ENCODE measurements at regions not wholly inside any gene's neighbourhood (a gene's known extent, or its start where the extent isn't known, plus 50 kb on each side); places are given as distances from the start of the nearest gene placed in this dataset.

DNA sequence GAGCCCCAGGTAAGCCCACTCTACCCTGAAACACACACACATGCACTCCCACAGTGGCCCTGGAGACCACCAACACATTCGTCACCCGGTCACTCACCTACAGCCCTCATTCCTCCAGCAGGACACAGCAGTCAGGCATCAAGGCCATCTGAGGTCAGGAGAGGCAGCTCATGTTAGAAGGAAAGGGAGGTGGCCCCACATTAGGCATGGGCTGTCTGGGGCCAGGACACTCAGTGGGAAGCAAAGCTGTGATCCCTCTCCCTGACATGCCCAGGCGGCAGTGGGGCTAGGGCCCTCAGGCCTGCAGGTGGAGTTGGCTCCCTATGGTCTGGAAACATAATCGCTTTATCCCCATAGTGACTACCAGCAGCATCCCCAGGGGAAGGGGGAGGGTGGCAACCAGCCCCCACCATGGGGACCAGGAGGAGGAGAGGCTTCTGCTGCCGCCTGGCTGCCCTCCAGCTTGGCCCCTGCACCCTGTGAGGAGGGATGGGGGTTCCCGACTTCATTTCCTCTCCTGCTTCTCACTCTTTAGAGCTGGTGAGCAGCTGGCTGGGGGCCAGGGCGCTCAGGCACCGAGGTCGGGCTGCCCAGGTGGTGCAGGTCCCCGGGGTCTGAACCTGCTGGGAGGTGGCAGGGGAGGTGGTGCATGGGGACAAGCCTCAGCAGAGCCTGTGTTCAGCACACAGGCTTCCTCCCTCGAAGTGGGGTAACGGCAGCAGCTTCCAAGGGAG lies 76.6 kb upstream of the CST7 start:
- peak; percentile 49 for DNase-seq

DNA sequence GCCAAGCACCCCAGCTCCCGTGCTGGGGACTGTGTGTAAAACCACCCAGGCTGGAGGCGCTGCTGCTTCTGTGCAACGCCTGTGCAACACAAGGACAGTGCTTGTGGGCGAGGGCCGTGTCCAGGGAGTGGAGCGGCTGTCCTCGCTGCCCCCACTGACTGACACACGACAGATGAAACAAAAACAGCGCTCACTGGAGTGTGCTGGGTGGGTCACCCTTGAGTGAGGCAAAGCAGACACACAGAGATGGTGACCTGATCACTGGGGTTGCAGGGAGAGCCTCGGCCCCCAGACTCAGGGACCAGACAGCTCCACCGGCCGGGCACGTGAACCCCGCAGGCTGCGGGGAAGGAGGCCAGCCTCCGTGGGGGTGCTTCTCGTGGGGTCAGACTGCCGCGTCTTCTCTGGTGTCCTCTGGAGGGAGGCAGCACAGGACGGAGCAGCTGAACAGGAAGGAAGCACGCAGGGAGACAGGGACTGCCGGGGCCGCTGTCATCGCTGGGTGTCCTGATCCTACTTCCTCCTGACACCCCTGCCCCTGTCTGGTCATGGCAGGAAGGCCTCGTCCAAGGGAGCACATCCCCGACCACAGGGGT lies 75.9 kb upstream of the CST7 start:
- DNase-seq = no peak

DNA sequence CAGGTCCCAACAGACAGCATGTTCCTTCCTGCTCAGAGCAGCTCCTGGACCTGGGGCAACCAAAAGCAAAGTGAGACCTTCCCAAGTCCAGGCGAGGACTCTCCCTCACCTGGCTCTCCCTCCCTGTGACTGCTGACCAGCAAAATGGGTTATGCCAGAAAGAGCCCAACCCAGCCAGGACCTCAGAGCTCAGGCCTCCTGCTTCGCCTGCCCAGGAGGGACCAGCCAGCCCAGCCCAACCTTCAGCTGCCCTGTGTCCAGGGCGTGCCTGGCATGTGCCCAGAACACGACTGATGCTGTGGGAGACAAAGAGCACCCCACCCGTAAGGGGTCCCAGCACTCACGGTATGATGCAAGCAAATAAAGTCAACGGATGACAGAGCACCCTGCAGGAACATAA lies 74.0 kb upstream of the CST7 start:
- no peak for DNase-seq

DNA sequence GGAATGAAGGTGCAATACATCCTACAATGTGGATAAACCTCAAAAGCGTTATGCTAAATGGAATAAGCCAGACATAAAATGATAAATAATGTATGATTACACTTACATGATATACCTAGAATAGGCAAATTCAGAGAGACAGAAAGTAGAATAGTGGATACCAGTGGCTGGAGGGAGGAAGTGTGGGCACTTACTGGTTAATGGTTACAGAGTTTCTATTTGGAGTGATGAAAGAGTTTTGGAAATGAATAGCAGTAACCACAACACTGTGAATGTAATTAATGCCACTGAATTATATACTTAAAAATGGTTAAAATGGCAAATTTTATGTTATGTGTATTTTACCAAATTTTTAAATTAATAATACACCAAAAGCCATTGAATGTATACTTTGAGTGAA lies 71.4 kb upstream of the CST7 start:
- DNase-seq = no peak

DNA sequence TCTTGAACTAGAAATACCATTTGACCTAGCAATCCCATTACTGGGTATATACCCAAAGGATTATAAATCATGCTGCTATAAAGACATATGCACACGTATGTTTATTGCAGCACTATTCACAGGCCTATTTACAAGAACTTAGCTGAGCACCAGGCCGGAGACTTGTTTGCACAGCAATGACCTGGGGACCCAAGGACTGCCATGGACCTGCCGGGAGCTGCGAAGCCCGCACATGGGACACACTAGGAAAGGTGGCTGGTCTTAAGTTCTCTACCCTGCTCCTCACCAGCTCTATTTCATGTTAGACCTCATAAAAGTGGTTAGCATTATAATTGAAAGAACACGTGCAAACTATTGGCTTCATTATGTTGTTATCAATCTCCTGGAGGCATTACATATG lies 70.4 kb upstream of the CST7 start:
- DNase-seq = no peak

DNA sequence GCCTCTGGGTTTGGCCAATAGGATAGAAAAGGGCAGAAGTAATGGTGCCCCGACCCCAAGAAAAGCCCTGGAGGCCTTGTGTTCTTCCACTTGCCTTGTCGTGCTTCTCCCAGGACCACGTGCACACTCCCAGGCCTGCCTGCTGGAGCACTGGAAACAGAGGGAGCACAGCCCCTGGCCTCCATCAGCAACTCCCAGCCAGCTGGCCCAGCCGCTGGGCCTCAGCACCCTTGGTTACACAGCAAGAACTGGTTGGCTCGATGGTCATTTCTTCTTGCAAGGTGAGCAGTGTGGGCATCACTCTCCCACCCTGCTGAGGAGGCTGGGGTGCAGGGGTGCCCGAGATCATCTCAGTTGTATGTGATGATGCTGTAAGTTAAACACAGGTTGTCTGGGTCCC lies 69.2 kb upstream of the CST7 start:
- no peak for DNase-seq

DNA sequence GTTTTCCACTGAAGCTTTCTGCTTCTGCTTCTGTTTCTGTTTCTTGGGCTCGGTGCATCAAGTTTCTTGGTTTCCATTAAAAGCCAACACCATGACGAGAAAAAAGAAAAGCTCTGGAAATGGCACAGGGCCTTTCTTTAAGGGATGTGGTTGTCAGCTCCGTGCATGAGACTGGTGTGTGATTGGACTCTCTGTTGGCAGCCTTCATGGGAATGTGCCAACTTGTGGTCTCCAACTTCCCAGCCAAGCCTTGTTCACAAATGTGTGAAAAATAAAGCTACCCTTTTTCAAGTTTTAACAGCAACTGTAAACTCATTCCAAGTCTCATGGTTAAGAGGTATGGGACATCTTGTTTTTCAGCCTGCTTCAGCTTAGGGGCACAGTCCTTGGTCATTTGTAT lies 68.7 kb upstream of the CST7 start:
- DNase-seq = no peak

DNA sequence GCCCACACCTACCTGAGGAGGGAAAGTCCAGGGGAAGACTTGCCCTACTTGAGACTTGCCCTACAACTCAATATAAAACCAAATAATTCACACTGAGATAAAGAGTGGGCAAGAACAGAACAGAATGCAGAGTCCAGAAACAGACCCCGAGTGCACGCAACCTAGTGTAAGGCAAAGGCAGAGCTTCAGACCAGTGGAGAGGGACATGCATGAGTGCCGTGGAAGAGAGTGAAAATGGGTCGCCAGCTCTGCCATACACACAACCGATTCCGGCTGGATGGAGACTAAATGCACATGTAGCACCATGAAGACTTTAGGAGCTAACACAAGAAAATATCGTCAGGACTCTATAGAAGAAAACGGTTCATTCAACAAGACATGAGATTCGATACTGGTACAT lies 58.8 kb upstream of the CST7 start:
- no peak for DNase-seq

DNA sequence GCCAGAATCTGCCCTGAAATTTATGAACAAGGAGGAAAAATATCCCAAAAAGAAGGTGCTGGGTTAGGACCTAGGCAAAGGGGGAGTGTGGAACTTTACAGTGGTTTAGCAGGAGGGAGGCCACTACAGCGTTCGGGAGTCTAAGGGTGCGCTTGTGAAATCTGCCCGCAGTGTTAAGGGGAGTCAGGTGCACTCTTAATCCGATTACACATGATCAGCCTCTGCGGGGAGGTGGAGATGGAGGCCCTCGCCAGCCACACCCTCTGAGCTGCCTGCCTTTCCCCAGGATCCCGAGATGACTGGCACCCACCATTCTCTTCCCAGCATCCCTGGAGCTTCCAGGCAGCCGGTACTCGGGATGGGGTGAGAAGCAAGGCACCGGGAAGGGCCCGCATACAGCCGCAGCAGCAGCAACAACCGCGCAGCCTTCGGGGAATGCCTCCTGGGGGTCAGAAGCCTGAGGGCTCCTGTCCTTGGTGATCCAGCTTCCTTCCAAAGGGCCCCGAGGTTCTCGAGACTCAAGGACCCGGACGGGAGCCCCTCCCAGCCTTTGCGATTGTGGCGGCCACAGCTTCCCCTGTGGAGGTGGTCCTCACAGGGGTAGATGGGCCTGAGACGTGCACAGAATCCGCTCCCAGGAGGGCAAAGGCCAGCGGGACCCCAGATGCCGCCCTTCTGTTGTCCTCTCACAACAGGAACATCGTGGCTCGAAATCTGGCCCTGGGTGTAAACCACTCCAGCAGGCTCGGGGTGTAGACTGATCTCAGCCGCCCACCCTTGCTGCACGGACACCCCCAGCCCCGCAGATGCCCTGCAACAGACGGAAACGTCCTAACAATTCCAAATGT lies 57.3 kb upstream of the CST7 start:
- no peak for DNase-seq

DNA sequence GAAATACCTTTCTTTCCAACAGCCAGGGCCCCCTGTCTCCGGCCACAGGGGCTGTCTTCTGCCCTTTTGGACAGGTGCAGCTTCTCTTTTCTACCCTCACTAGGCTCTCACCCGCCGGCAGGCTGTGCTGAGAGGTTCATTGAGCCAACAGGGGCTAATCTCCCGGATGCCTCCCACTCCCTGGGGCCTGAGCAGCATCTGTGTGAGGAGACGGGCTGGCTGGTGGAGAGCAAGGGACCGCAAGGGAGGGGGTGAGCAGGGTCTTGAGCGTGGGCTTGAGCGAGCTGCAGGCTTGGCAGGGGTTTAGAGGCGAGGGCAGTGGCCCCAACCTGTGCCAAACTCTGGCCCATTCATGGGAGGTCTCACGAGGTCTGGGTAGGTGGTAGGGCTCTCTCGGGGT lies 56.5 kb upstream of the CST7 start:
- no peak for DNase-seq

DNA sequence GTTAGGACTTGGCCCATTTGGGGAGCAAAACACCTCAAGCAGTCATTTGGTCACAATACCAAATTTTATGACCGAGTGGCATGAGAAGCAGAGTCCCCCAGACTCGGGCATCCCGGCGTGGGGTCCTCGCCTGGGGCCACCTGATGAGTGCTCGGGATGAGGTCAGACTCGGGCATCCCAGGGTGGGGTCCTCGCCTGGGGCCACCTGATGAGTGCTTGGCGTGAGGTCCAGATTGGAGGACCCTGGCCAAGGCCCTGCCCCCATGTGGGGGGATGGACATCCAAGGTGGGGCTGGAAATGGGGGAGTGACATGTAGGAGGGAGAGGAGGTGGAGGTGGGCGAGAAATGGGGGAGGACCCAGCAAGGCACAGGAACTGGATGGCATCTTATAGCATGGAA lies 56.1 kb upstream of the CST7 start:
- DNase-seq = no peak

DNA sequence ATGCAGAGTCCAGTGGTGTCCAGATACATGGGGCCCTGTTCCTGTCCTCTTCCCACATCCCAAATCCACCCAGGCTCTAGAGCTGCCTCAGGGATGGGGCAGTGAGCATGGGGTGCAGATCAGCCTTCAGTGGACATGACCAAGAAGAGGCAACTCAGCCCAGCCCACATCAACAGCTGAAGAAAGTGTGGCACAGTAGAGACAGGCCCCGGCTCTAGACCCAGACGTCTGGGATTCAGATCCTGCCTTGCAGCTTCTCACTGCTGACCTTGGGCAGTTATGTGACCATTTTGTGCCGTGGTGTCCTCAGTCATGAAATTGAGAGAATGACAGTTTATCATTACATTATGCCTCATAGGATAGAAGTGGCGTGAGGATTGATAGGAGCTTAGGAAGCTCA lies 54.6 kb upstream of the CST7 start:
- DNase-seq = no peak

DNA sequence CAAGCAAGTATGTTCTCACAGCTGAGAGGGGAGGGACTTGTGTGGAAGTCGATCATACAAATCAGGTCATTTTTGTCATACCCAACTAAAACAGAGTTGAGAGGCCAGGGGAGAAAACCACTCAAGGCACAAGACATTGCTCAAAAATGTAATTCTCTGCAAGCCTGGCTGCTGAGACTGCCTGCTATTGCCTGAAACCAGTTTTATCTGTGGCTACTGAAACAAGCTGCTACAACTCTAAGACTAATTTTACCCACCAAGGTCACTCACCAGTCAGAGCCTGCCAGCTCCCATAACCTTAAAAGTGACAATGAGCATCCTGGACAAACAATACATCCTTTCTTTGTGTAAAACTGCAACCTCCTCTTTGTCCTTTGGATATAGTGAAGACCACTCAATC lies 54.1 kb upstream of the CST7 start:
- no peak for DNase-seq

DNA sequence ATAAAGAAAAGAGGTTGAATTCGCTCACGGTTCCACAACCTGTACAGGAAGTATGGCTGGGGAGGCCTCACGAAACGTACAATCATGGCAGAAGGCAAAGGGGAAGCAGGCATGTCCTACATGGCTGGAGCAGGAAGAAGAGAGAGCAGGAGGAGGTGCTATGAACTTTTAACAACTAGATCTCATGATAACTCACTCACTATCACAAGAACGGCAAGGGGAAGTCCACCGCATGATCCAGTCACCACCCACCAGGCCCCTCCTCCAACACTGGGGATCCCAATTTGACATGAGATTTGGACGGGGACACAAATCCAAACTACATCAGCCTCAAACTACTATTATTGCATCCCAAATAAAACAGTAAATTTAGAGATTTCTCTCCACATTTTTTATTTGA lies 53.6 kb upstream of the CST7 start:
- no peak for DNase-seq

DNA sequence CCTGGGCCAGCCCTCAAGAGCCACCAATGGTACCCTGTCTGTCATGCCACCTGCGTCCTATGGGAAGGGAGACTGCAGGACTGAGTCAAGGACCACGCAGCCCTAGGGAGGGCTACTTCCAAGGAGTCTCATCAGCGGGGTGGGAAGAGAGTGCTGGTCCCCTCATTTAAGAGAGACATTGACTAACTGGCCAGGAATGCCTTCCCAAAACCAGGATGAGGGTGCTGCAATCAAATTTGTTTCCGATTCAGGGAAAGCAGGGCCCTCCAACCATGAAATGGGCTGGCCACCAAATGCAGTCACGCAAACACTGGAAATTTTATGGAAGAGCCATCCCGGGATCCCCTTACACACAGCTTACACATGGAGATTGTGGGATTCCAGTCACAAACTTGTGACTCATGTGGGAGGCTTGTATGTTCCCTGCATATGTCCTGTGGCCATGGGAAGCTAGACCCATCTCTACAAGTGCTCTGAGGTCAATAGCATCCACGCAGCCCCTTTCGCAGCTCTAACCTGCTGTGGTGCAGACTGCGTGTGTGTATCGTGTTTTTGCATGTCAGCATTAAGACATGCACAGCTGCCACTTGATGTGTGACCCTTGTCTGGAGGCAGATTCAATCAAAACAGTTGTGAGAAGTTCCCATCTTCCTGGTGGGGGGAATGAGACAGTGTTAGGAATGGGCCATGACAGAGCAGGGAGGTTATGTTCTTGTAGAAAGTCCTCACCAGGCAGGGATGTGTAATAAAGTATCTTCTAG lies 53.0 kb upstream of the CST7 start:
- DNase-seq = no peak

DNA sequence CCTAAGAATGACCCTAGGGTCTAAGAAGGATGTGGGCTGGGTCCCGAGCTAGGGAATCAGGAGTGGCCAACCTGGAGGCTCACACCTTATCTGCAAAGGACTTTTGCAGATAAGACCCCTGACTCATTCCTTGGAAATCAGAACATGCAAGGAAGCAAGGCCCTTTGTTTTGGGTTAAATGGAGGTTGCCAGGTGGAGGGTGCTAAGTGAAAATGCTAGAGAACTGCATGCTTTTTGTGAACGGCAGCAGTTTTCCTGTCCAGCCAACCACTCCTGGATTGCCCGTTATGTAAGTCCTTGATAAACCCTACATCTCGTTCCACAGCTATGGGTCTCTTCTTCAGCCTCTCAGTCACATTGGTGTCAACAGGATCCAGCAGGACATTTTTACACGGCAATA lies 52.1 kb upstream of the CST7 start:
- no peak for DNase-seq

DNA sequence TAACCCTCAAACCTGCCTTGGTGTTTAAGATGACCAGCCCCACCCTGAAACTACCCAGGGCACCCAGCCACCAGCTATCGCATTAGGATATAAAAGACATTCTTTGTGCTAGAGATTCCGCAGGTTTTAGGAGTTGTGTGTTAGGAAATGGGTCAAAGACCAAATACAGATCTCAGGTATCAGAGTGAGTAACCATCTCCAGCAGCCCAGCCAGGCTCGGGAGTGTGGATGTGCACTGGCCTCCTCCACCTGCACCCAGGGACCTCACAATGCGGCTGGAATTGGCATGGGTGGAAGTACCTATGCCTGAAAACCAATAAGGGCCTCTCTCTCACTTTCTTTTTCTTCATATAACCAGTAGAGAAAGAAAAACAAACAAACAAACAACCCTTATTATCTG lies 51.1 kb upstream of the CST7 start:
- DNase-seq = no peak

DNA sequence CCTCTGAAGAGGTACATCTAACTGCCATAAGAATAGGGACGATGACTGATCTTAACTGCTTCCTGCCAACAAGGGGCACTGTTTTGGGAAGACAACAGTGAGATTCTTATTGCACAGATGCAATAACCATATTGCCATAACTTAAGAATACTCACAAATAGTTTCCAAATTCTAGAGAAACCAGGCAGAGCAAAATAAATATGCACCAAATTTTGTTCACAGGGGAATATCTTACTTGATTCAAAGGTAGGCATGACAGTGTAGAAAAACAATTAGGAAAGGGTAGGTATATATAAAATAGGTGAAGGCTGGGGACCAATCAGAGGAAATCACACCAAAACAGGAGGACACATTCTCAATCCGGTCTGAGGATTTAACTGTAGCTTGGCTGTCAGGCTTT lies 49.9 kb upstream of the CST7 start:
- no peak for DNase-seq
